HG02840 (cell line): ENCODE measurements at regions not wholly inside any gene's neighbourhood (a gene's known extent, or its start where the extent isn't known, plus 50 kb on each side); places are given as distances from the start of the nearest gene placed in this dataset.

Source experiments
- ATAC-seq: cut with Tn5 transposase; IDR thresholded peaks from one replicate; pipeline ENCODE4 v1.9.1; 2021; ENCODE audit warnings: mild to moderate bottlenecking, moderate library complexity, moderate number of reproducible peaks; ENCODE audit not compliant: unreplicated experiment, low FRiP score

DNA sequence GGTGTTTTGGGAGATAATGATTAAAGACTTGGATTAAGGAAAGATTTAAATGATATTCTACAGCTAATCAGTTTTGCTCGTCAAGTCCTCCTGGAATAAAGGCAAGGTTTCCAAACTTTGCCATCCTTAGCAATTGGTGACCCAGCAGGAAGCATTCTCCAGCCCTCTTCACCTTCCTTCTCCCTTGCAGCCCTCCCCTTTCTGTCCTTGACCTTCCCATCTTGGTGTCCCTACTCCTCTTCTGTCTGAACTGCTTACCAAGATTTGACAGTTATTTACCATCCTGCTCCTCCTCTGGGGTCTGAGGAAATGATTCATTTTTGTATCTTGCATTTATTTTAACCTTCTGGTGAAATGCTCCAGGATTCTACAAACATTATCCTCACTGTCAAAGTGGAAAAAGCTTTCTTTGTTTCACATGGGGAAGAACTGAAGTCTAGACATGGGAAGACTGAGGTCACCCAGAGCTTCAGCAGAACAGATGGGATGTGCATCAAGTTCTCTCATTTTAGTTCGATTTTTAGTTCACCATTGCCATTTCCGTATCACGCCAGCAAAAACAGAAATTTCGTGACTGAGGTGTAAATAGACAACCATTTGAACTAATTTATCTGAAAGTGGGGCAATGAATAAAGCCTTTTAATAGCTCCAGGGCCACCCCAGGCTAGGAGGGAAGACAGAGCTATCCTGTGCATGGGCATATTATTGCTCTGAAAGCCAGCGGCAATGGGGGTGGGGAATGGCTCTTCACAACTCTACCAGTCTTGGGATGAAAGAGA is 504.4 kb upstream of the PLXNA2 start:
- ATAC-seq: no peak

DNA sequence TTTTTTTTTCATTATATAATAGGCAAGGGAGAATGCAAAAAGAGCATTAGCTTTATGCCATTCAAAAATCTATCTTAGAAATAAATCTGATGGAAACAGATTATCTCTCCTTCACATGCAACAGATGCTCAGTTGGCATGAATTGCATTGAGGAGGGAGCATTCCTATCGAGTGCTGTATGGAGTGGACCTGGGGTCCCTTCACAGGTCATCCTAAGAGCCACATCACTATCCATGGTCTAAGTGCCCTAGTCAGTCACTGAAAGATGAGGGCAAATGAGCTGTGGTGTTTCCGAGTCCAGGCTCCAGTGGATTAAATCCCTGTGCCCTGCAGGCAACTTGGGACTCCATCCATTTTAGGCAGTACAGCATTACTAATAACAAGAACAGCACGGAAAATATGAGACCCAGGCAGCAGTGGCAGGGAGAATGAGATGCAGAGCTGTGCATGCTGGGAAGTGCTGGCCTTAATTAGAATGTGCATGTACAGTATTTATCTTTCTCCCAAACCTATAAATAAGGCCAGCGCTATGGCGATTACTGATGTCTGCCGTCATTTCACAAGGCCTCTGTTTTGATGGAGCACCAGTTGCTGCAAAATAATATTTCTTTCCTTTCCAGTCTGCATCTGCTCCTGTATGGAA is 512.3 kb upstream of the PLXNA2 start:
- ATAC-seq: no peak

GRCh38 chr1:208757846-208758245 is 513.7 kb upstream of the PLXNA2 start:
- ATAC-seq: no peak

GRCh38 chr1:208759255-208759654 is 515.1 kb upstream of the PLXNA2 start:
- ATAC-seq: no peak

GRCh38 chr1:208763971-208764370 is 519.8 kb upstream of the PLXNA2 start:
- no peak for ATAC-seq

DNA sequence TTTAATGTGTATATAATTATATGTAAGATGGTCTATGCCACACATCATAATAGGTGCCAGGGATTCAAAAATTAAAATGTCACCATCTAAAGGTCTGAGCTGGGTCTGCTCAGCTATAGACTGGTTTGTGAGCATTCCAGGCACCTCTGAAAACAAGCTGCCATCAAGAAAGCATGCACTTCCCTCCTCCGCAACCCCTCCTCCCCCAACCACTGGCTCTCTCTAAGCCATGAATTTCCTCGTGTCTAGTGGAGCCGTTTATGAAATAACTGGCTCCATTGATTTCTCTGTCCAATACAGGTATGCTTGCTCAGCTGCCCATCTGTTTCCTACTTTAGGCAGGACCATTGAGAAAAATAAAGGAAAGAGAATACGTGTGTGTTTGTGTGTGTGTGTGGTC is 522.6 kb upstream of the PLXNA2 start:
- no peak for ATAC-seq

DNA sequence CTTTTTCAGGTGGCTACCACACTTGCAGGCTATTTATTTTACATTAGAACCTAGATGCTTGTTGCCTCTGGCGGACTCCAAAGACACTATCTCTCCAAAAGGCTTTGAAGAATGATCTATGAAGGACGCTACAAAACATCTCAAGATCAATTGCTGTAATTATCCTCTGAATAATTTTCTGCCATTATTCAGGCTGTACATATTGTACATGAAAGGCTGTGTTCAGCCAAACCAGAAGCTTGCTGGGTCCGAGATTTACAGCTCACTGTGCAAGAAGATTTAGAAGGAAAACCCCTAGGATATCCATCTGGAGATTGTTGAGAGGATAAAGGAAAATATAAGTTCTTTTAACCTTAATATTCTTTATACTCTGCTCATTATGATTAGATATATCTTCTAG is 523.6 kb upstream of the PLXNA2 start:
- no peak for ATAC-seq

- ATAC-seq: no peak
These were observed 528.7 kb upstream of the PLXNA2 start for GRCh38 chr1:208772891-208773290.

DNA sequence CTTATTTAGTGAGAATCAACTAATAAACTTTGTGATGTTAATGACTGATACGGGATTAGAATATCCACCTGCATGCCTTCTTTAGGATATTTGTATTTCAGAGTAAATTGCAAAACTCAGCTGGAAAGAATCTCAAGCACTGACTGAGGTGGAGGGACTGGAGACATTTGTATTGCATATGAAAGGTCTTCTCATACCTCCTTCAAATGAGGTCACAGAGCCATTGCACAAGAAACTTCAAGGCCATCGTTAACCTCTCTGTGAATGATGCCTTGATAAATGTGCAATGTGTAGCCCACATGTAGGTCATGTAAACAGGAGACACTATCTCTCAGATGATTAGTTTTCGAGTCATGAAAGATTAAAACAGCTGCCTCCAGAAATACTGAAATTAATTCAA is 531.7 kb upstream of the PLXNA2 start:
- no peak for ATAC-seq

DNA sequence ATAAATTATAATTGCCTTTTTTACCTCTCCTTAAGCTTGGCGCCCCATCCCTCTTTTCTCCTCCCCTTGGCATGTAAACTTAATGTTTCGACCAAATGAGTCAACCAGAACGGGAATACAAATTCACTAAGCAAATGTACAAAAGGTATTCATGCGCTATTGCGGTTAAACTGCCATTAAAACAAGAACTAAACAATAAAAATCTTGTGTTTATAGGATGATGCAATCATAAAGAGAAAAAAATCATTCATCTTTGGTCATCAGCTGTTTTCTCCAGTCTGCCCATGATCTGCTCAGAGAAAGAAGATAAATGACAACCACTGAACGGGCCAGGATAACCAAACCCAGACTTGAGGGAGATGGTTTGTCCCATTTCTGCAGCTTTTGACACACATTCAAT is 534.2 kb upstream of the PLXNA2 start:
- ATAC-seq: no peak

DNA sequence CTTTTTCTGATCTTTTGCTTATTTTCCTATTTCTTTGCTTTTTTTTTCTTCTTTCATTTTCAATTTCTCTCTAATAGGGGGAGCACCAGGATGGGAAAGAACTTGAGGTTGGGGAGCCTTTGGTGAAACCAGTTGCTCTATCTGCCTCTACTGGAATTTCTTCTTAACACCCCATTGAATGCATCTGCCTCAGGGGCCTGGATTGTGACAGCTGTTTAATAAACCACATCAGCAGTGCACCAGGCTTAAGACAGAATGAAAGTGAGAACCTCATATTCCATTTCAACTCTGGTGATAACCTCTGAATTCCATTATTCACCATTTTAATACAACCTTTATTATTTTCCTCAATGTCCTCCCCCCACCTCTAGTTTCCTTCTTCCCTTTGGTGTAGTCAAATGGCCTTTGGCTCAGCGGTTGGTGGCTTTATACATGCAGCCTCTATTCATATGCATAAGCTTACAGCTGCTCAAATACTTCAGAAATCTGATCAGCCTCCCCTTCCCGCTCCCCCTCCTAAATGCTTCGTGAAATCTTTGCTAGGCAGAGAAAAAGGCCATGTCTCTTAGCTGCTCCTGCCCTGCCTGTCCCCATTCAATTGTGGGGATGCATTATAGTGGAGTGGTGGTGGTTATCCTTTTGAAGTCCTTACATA is 537.3 kb upstream of the PLXNA2 start:
- ATAC-seq: no peak

DNA sequence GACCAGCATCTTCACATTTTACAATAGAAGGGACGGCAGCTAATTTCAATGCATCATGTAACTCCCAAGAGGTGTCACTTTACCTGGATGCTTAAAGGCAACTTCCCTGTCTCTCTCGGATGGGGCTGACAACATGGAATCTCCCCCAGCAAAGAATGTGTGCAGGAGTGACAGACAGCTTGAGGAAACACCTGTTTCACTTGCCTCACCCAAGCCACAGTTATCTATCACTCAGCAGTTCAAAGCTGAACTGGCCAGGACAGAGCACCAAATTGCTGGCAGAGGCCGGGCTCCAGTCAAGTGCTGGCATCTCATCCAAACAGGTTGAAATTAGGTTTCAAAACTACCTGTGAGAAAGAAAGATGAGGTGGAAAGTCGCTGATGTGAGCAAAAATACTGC is 538.0 kb upstream of the PLXNA2 start:
- no peak for ATAC-seq

DNA sequence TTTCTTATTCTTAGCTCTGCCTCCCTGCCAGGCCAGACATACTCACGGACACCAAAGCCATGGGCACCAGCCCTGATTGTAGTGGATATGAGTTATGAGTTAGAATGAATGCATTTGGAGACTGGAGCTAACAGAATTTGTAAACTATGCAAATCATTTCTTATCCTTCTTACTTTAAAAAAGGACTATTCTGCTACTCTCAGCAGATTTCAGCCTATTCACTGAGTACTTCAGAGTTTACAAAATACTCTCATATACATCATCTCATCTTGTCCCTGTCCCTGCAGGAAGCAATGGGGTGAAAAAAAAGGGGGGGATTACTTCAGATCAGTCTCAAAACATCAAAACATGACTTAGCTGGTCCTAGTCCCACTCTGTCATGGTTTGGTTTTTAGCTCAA is 541.4 kb upstream of the PLXNA2 start:
- no peak for ATAC-seq

GRCh38 chr1:208787219-208787618 is 543.0 kb upstream of the PLXNA2 start:
- no peak for ATAC-seq

DNA sequence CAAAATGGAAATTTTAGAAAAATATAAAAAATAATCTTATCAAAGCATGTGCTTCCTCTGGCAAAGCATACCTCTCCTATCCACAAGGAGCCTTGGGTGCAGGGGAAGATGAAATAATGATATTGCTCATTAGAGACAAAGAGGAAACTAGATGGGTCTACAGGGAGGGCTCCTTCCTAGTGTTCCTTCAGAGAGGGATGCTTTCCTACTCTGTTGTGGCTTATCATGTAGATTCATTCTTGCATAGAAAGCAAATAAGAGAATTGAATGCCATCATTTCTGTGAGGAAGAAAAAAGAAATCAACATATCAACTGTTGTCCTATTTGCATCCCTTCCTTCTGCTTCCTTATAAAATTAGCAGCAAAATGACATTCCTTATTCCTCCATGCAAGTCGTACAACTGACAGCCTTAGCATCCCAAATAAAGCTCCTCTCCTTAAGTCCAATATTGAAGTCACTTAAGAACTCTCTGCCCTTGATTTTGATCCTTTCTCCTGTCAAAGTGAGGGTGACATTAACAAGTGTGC is 543.9 kb upstream of the PLXNA2 start:
- ATAC-seq: no peak

DNA sequence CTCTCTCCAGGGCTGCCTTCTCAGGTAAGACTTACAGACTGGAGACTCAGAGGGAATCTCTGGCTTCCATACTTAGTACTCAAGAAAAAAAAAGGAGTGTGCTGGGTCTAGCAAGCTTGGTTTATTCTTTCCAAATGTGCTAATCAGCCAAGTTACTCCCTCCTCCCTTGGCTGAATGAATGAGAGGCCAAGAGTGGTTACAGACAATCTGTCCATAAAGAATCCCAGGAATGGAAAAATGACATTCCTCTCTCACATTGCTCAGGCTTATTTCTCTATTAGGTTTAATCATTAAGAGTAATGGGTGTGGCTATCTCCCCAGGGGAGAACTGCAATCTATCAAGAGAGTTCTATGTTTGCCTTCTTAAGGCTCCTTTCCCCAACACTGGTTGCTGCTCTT is 547.3 kb upstream of the PLXNA2 start:
- no peak for ATAC-seq

DNA sequence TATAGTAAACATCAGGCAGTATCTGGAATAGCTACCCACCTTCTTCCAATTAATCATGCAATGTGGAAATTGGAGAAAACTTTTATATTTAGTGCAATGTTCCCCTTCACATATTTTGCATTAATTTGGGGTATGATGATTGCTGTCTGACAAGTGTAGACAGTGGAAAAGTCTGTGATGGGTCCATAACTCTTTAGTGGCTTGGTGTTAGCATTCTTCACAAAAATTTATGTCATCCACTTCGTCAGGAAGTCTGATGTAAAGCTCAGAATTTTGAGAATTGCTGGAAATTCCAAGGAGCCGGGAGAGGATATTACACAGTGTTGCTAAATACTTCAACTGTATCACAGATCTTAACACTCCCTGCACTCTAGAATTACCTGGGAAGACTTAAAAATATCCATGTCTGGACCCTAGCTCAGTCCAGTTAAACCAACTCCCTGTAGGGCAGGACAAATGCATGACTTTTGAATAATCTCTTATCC is 549.7 kb upstream of the PLXNA2 start:
- ATAC-seq: no peak

DNA sequence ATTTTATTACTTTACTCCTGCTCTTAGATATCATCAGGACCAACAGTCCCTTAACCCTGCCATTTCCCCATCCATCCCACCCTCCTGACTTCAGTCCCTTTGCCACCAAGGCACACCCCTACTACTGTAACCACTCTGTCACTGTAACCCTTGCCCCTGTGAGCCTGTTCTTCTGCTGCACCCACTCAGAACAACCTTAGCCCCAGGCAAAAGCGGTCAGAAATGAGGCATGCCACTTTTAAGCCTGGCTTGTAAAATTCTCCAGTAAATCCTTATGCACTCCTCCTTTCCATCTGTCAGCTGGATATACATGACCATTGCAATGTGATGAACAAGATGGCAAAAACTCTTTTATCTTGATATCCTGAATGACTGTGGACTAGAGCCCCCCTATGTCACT is 555.0 kb upstream of the PLXNA2 start:
- ATAC-seq: no peak

DNA sequence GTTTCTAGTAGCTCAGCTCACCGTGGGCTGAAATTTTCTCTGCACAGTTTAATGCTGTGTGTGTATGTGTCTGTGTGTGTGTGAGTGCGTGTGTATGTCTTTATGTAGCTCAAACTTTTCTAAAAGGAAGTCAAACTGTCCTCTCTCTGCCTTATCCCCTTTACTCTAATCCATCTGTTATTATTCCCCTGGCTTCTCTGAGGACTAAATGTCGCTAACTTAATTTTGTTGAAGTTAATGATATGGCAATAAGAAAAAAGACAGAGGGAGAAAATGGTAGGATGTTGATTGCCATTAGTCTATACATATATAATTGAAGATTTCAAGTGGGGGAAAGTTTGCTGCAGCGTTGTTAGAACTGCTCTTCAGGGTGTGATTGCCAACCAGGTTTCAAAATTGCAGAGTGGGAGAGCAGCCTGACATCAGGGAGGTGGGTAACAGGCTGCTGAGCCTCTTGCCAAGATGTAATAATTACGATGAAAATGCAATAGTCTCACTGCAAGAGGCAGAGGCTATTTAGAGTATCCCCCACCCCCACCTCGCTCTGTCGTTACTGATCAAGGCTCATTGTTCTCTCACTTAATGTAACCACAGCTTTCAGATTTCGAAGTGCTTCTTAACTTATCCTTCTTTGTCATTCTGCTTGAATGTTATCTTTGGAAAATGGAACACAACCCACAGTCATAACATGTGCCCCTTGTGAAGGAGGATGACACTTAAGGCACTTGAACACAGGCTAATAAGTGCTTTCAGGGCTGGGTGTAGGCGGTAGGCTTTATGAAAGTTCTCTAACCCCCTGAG is 559.0 kb upstream of the PLXNA2 start:
- ATAC-seq: no peak

DNA sequence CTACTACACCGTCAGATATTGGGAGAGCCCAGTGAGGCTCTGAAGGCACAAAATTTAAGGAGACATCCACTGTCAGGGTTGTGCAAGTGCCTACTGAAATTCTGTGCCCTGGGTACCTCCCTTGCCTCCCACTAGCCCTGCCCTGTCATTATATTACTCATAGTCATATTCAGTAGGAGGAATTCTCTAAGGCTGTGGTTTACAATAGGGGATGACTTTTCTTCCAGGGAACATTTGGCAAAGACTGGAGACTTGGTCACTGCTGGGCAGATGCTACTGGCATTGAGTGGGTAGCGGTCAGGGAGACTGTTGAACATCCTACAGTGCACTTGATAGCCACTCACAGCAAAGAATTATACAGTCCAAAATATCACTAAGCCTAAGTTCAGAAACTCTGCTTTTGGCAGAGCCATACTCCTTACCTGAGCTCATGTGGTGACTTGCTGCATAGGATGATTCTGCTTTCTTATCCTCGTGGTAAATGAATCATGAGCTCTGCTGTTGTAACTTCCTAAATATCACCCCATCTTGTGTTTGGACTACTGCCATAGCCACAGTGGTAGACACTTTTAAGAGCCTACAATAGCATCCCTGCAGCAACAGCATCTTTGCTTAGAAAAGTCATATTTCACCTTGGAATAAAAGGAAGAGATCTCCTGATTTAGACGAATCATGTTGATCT is 563.4 kb upstream of the PLXNA2 start:
- ATAC-seq: no peak
